ENCODE measurements at regions not wholly inside any gene's neighbourhood (a gene's known extent, or its start where the extent isn't known, plus 50 kb on each side); places are given as distances from the start of the nearest gene placed in this dataset.
A peak's percentile ranks its signal among the peaks of the same experiment; 100 is the strongest.

DNA sequence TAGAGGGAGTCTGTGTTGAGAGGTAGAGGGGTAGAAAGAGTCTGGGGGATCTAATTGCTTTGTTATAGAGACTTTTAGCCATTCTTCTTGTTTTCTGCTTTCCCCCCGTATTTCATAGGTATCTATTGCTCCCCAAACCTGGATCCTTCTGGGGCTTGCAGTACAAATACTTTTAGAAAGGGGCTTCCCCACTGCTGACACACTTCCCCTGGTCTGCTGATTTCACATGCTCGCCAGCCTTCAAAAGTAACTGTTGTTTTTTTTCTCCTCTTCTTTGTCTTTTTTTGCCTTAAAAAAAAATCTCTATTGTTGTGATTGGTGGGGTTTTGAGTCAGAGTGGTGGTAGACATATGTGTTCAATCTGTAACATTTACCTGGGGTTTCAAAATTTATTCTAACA lies 300.6 kb upstream of the AZI2 start:
- DNase-seq: no peak

DNA sequence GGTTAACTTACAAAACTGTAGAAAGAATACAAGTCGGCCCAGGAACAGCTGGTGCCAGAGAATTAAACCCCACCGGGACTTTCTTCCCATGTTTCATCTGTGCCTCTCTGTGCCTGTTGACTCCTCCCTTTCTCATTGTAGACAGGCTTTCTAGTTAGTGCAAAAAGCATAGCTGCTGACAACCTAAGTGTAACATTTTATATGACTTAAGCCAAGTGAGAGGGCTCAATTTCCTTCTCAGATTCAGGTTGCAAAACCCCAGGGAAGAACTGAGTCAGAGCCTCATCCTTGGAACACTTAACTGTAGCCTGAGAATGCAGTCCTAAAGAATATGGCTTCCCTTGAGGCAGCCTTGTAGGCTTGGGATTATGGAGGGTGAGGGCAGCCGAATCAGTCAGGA lies 302.5 kb upstream of the AZI2 start:
- no peak for DNase-seq

DNA sequence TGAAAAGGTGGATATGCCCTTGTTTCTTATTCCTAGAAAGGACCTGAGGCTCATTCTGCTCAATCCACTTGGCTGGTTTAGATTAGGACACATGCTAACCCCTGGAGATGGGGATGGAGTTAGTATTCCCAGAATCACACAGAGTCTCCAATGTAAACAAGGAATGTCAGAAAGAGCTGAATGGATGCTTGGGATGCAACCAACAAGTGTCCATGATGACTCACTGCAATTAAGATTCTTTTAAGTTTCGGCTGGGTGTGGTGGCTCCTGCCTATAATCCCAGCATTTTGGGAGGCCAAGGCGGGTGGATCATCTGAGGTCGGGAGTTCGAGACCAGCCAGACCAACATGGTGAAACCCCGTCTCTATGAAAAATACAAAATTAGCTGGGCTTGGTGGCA lies 315.5 kb upstream of the AZI2 start:
- DNase-seq: no peak

DNA sequence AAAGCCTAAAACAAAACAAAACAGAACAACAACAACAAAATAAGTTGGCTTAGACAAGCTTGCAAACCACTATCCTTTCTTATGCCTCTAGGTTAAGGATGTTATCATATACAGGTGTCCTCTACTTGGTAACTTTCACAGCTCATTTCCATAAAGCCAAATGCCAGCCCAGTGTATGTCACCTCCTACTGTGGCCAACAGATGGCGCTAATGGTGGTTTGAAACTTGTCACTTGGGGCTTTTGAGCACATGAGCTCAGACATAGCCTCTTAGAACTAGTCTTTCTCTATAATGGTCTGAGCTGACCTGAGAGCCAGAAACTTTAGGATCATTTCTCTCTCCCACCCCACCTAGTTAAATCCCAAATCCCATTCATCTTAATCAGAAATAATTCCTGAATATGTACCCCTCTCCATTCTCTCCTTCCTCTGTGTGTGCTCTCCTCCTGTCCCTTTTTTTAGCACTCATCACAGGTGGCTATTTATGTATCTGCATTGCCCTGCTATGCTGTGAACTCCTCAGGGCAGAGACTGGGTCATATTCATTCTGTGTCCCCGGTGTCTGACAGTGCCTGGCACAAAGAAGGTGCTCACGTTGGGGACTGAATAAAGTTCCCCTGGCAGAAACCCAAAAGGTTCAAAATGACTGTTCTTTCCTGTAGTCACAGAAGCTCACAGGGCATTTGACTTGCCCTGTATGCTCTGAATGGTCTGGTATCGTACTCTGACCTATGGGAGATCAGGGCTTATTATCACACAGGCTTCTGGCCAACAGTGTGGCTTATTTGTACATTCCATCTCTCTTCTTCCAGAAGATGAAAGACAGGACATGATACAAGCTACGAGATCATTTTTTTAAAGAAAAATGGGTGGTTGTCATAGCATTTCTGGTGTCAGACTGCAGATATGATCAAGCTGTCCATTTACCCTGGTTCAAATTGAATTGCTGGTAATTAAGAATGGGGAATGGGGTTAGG lies 319.3 kb upstream of the AZI2 start:
- peak; percentile 70 for DNase-seq

DNA sequence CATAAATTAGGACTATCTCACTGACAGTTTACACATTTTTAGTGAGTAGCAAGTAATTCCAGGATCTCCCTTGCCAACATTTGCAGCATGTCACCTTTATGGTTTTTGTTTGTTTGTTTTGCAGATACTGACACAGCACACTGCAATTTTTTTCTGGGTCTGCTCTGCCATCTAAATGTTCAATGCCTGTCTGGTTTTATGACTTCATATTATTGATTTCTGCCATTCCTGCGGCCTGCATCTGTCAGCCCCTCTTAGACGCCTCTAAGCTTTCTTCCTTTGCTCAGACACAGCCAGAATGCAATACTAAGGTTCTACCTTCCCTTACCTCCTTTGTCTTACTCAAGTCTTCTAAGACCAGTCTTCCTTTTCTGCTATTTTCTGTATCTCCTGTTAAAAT lies 321.2 kb upstream of the AZI2 start:
- no peak for DNase-seq

DNA sequence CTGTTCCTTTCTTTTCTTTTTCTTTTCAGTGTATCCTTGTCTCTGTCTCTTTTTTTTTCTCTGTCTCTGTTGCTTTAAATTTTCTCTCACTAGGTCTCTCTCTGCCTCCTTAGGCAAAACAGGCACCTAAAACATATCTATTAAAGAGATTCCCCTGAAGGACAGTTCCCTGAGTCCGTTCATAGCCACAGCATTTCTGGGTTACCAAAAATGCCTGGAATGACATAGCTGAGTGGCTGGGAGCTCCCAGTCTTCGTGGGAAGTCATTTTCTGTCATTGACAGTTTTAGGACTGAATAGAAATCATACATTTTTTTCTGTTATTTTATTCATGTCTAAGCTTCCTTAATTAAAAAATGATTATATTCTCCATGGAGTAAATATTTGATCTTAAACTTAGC lies 323.8 kb upstream of the AZI2 start:
- no peak for DNase-seq

DNA sequence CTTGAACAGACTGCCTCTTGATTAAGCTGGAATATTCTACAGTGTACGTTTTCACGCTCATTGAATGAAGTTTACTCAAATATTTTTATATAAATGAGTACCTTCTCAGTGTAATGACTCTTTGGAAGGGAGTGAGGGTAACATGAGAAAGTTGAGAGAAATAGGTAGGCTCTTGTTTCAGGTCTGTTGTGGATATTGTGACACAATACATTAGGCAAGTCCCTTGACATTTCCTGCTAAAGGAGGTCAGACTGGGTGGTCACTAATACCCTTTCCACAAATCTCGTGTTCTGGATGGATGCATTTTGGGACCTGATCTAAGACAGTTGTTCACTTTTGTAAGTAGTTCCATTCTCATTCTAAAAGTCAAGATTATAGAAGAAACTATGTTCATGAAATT lies 324.8 kb upstream of the AZI2 start:
- no peak for DNase-seq

DNA sequence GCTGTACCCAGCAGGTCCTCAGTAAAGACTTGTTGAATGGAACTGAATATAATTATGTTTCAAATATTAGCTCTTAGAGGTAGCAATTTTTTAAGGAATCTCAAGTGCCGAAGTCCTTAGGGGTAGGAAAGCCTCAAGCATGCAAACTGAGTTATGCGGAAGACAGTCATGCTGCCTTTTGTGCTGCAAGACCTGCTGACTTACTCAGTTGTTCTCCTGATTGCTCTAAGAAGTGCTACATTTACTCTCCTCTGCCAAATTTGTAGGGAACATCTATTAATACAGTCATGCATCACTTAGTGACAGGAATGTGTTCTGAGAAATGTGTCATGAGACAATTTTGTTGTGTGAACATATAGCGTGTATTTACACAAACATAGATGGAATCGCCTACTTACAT lies 325.6 kb upstream of the AZI2 start:
- no peak for DNase-seq

DNA sequence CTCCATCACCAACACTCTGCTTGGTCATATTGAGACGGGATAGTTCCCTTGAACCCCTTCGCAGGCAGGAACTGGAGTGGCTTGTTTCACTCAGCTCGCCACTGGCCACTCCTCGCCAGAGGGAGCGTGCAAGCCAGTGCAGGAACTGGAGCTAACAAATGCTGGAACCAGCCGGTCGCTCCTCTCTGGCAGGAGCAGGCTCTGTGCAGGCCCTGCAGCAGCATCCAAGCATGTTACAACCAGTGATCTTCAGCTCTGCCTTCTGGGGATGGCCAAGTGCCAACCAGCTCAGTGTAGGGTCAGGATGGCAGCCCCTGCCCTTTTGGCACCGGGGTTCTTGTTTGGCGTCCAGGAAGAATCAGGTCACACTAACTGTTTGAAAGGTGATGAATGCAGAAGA lies 329.0 kb upstream of the AZI2 start:
- no peak for DNase-seq

DNA sequence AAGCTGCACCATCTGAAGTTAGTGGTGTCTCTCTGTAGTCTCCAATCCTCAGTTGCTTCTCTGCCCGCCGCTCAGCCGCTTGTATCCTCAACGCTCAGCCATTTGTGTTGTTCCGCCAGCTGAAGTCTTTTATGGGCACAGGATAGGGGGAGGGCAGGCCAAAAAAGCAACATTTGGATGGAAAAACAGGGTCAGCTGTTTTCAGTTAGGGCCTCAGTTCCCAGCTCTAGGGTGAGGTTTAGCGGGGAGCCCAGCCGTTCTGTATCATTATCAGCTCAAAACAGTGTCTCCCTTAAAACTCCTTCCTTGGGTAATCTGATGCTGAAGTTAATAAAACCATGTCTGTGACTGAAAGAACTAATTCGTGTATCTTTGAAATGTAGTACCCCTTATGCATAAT lies 329.5 kb upstream of the AZI2 start:
- DNase-seq: no peak

DNA sequence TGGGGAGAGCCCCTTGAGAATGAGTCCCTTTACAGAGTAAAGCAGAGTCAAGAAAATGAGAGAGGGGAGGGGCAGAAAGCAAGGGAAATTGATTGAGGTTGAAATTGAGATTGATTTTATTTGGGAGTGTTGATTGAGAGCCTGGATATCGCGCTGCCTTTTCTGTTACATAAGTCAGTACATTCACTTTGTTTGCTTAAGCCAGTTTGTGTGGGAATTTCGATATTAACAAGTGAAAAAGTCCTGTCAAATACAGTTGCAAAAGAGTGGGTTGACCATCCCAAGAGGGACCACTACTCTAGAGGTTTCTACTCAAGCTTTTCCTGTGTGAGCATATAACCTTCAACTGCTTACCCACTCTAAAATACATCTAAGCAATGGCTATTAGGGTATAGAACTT lies 331.4 kb upstream of the AZI2 start:
- no peak for DNase-seq

DNA sequence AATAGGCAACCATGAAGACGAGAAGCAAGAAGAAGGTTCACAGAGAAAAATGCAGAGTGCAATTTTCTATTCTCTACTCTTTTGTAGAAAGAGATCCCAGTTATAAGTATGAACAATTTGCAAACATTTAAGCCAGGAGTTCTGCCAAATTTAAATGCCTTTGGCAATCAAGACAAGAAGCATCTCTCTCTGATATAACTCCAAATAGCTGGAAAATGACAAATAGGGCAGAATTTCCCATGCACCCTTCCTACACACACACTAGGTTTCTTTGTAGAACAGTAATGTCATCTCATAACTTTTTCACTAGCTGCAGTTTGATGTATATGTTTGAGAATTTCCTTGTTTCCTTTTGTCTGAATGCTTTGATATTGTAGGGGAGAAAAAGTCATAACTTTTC lies 333.5 kb upstream of the AZI2 start:
- DNase-seq: no peak

DNA sequence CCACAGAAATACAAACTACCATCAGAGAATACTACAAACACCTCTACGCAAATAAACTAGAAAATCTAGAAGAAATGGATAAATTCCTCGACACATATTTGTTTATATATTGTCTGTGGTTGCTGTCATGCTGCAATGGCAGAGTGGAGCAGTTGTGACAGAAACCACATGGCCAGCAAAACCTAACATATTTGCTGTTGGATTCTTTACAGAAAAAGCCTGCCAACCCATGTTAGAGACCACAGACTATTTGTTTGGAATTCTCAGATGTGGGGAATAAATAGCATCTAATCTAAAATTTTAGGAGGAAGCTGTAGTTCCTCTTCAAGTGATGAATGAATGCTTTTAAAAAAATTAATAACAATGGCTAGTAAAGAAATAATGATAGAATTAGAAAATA lies 341.6 kb upstream of the AZI2 start:
- DNase-seq: no peak

DNA sequence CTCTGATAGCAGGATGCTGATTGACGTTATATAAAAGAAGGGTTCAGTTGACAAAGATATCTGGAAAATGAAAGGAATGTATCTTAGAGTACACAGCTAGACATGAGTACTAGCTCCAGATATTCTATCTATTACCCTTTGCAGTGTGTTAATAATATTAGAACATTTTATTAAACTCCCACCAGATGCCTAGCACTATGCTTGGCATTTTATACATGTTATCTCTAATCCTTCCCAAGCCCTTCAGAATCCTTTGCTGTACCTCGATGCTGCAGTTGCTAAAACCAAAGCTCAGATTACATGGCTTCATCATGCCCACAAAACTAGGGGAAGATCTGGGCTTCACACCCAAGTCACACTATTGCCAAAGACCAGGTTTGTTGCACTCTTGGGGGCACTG lies 350.1 kb upstream of the AZI2 start:
- no peak for DNase-seq

DNA sequence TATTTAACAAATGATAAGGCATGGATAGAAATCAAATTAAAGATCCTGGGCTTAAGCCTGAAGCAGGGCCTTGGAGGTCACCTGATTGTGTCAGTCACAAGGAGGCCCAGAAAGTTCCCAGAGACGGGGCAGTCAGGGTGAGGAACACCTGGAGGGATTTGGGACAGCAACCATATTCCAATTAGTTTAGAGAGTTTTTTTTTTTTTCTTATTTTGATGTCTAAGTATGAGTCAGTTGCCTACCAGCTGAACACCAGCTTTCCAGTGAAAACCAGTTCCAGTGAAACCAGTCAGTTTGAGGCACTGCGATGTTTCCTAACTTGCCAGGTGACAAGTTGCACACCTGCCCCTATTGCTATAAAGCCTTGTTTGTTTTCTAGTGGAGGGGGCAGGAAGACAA lies 350.7 kb upstream of the AZI2 start:
- DNase-seq: peak; percentile 68

DNA sequence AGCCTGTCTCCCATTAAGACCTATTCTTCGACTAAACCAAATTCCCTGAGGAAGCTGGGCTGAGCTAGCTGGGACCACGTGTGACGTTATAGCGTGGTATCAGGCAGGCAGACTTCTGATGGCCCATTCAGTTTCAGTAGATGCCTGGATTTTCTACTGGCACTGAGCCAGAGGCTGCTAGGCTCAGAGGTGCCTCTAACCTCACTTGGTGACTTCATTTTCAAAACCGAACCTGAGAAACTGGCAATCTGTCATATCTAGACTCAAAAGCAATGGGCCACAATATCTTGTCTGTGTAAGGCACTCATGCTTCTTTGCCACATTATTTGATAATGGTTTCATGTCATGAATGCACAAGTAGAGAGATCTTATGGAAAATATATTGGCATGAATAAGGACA lies 352.1 kb upstream of the AZI2 start:
- DNase-seq: peak; percentile 69

DNA sequence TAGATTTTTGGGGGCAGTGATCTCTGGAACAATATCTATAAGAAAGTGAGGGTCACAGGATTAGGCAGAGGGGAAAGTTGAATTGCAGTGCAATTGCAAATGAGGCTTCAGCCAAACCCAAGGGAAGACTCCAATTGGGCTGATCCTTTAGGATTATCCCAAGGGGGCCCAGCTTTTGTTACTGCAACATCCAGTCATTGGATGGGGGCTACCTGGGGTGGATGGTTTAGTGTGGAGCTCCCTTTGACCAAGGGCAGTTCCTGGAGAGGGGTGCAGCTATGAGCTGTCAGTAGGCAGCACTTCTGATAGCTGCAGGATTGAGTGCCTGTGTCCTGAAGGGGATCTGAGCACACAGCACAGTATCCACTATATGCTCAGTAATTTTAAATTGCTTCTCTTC lies 355.2 kb upstream of the AZI2 start:
- DNase-seq: no peak

DNA sequence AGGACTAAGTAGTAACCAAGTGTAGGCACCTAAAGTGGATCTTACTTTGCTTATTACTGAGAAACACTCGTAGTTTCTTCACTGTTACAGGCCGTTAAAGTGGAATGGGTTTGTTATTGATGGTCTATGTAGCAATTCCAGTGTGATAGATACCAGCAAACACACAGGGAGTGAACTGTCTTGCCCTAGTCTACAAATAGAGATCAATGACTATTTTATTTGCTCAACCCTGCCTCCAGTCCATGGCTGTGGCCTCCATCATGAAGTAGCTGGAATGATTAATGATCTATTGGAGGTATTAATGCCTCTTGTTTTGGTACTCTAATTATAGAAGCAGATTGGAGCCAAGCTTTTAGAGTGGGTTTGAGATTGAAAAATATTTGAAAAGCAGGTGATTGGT lies 362.7 kb upstream of the AZI2 start:
- no peak for DNase-seq

DNA sequence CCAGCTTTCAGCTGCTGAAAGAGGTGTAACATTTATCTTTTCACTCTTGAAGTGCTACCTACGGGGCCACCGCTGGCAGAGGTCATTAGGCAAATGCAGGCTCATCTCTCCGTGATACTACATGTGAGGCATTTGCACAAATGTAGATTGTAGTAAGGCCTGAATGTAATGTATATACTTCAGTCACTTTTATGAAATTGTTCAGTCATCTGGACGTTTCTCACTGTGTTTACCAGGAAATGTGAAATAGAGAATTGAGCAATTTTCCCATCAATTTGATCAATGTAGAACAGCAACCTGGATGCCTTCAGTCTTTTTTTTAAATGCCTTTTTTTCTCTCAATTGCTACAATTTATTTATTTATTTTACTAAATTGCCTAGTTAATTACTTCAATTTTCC lies 368.3 kb upstream of the AZI2 start:
- no peak for DNase-seq

DNA sequence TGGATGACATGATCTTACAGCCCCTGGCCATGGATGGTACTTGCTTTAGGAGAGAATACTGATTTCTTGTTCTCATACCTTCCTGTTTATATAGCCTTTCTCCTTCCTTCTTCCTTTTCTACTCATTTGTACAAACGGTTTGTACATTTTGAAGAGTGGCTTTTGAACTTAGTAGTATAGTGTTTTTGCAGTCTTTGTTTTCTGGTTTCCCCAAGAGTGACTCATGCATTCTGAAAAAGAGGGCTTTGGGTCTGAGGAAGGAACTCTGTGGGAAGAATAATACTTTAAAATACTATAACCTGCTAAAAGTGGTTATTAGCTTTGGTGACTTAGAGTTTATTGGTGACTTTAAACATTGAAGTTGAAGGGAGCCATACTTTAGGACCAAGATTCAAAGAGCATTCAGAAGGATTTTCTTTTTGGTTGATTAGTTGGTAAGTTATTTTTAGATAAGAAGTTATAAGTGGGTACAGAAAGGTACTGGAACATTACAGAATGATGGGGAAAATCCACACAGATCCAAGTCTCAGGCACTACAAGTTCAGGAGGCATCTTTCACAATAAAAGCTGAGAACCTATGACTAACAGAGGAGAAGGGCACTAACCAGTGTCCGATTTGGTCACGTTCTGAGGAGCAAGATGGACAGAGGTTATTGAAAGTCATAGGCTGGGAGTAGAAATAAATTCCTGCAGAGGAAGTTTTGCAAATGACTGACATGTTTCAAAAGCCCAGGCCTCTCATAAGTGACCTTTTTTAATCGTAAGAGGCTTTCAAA lies 369.6 kb upstream of the AZI2 start:
- no peak for DNase-seq

DNA sequence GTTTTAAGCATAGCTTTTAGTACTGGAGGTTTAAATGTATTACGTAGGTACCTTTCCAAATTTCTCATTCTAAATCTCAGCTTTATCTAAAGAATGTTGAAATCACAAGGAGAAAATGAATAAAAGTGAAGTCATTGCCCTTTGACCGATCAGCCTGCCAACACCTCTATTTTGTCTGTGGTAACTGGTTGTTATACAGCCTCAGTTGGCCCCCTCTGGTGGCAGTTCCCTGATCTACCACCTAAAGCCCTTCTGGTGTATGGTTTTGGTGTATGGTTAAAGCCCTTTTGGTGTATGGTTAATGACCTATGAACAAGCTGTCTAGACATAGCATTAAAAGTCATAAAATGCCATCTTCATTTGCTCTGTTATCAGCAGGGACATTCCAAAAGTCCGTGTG lies 378.2 kb upstream of the AZI2 start:
- DNase-seq: peak; percentile 54

DNA sequence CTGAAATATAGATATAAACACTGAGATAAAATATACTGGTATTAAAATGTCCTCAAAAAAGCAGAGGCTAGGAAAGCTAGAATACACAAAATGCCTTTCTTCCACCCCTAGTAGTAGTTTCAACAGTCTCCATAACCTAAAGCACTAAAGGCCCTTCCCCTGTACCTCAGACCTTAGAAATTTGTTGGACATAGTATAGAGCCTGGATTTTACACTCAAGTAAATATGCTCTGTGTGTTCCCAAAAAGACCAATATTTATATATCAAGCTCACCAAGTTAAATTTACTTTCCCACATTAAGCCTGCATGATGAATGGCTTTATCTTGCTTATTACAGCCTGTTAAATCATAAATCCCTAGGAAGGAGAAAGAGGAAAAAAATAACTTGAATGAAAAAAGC lies 378.7 kb upstream of the AZI2 start:
- DNase-seq: no peak

DNA sequence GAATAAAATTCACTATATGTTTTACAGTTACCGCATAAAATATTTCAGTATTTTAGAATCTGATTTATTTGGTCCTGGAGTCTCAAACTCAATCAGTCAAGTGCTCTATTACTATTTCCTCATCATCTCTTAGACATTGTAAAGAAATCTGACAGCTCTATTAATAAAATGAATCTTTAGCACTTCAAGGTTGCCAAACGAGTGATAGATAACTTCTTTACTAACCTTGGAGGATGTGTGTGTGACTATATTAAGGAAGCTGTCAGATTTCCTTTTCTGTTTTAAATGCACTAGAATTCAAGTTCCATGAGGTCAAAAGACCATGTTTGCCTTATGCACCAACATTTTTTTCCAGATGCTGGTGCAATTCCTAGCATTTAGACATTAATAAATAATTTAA lies 389.8 kb upstream of the AZI2 start:
- DNase-seq: no peak

DNA sequence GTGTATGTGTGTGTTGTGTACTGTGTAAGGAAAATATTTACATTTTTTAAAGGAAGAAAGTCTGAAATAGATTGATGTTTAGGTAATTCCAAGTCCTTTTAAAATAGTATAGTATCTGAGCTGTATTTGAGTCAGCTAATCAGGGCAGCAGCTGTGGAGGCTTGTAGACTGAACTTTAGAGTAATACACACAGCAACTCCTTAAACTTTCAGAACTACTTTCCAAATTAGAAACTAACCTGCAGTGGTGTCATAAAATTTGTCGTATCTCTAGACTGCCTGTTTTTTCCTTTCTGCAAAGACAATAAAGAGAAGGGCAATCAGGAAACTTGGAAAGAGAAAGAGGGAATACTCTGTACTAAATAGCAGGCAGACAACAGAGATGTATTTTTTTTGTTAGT lies 391.0 kb upstream of the AZI2 start:
- no peak for DNase-seq
